ENCODE measurements at regions not wholly inside any gene's neighbourhood (a gene's known extent, or its start where the extent isn't known, plus 50 kb on each side); places are given as distances from the start of the nearest gene placed in this dataset.

- no peak for DNase-seq (ENCODE audit: low read depth)
- no peak overlapping the region for H3K4me3 ChIP-seq (replicated peaks; ENCODE audit: low read depth, low read length)
- TF ChIP-seq CTCF (IDR thresholded peaks at IDR 0.05; ENCODE audit: low read length, missing control alignments), result no peak
These were observed 164.8 kb downstream of the QRSL1 start for GRCh38 chr6:106794129-106794528.

DNA sequence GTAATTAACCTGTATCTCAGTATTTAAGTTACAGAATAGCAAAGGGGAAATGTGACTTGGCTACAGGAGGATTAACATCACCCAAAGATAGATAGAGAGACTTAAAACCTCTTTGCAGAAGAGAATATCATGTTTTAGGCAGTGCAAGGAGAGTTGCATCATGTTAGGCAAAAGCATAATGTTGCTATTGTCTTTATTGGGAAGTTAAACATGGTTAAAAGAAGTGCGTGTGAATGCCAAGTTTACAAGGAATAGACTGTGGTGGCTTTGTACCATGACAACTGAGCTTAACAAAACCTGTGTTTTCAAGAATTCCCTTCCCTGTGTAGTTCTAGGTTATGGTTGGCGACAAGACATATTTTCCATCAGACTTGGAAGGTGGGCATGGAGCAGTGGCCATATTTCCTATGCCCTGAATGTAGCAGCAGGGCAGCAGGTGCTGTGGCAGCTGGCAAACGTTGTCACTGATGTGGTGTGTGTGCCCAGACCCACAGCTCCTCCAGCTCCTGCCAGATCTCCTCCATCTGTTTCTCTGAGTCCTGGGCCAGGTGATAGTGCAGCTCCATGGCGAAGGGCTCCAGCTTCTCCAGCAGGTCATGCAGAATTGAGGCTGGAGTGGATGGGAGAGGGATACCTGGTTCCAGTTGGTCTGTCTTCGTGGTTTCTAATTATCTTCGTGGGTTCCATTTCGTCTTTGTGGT, 163.3 kb downstream of the QRSL1 start:
- no peak for DNase-seq (ENCODE audit: low read depth)
- H3K4me3 ChIP-seq (replicated peaks; ENCODE audit: low read depth, low read length), result no peak overlapping the region
- TF ChIP-seq CTCF (IDR thresholded peaks at IDR 0.05; ENCODE audit: low read length, missing control alignments), result no peak

DNA sequence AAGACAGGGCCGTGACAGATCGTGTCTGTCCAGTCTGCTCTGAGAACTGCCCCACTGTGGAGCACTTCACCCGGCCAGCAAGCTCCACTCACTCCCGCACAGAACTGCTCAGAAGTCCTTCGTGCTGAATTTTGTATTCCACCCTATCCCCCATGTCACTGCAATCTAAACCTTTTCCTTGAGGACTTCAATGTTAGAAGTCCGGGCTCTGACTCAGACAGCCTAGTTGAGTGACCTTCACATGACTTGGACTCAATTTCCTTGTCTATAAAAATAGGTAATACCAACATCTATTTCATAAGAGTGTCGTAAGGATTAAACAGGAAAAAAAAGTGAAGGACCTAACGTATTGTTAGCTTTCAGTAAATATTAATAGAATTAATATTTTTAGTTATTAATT, 161.6 kb downstream of the QRSL1 start:
- DNase-seq (ENCODE audit: low read depth), result no peak
- TF ChIP-seq CTCF (IDR thresholded peaks at IDR 0.05; ENCODE audit: low read length, missing control alignments), result no peak
- H3K4me3 ChIP-seq (replicated peaks; ENCODE audit: low read depth, low read length), result no peak overlapping the region

DNA sequence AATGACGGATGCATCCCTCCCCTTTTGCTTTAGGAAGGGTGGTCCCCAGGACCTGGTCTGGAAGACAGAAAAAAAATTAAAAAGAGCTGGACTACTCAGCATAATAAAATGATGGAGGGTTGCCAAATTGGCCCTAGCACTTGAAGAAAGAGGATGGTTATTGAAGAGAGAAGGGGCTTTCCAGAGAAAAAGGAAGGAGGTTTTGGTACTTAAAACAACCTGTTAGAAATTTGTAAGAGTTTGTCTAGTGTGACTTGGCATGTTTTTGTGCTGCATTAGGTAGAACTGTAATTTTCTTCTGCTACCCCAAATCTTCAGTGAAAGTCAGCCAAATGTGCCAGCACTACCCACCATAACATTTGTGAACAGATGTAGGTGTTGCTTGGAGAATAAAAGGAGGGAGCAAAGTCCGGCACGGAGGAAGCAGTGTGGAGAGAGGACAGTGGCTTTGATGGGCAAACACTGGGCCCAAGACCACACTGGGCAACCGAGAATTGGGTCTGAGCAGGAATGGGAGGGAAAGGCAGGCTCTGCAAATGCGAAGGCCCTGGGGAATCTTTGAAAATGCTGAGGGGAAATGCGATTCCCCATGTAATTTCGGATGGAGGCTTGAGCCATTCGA, 160.9 kb downstream of the QRSL1 start:
- no peak overlapping the region for H3K4me3 ChIP-seq (replicated peaks; ENCODE audit: low read depth, low read length)
- TF ChIP-seq CTCF (IDR thresholded peaks at IDR 0.05; ENCODE audit: low read length, missing control alignments), result no peak
- no peak for DNase-seq (ENCODE audit: low read depth)

DNA sequence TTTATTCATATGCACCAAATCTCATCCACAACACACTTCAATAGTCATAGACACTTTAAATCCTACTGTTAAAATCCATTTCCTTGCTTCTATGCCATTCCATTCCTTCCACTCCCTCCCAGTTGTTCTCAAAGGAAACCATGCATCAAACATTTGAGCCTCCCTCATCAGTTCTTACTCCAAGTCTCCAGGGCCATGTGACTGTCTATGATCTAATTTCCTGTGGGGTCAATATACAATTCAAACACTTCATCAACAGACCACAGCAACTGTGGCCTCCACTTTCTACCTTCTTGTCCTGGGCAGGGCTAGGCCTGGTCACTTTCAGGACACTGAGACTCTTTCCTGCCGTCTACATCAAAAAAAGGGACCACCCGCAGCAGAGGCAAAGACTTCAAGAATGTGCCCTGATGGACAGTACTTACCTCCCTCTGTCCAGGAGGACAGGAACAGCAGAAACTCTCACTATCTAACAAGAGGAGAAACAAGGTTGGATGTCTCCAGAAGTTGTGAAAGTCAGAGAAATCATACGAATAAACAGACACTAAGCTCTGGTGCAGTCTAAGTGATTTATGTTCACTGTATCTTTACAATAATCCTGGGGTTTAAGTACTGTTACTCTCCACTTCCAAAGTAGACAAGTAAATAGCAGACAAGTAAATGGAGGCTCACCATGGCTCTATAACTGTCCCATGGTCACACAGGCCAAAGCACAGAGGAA, 160.2 kb downstream of the QRSL1 start:
- no peak for TF ChIP-seq CTCF (IDR thresholded peaks at IDR 0.05; ENCODE audit: low read length, missing control alignments)
- DNase-seq (ENCODE audit: low read depth), result no peak
- no peak overlapping the region for H3K4me3 ChIP-seq (replicated peaks; ENCODE audit: low read depth, low read length)

DNA sequence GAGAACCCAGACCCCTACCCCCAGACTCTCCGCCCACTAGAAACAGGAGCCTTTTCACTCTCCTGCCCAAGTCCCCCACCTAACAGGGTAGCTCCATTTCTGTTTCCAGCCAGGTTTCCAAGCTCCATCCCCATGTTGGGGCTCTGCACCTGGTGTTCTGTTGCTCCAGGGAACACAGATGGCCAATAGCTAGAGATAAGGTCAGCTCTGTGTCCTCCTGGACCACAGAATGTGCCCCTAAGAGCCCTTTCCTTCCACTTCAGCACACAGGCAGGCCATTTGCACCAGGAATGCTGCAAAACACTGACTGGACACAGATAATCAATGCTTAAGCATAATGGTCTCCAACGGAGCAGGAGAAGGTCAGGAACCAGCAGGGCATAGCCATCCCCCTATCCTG, 159.4 kb downstream of the QRSL1 start:
- H3K4me3 ChIP-seq (replicated peaks; ENCODE audit: low read depth, low read length), result no peak overlapping the region
- TF ChIP-seq CTCF (IDR thresholded peaks at IDR 0.05; ENCODE audit: low read length, missing control alignments), result no peak
- no peak for DNase-seq (ENCODE audit: low read depth)

All from fibroblast of pulmonary artery (primary cell).